HG02870 (cell line): ENCODE measurements at regions not wholly inside any gene's neighbourhood (a gene's known extent, or its start where the extent isn't known, plus 50 kb on each side); places are given as distances from the start of the nearest gene placed in this dataset.

Source experiments
- ATAC-seq: cut with Tn5 transposase; IDR thresholded peaks from one replicate; pipeline ENCODE4 v1.9.1; 2021; ENCODE audit warnings: mild to moderate bottlenecking, moderate library complexity; ENCODE audit not compliant: unreplicated experiment

DNA sequence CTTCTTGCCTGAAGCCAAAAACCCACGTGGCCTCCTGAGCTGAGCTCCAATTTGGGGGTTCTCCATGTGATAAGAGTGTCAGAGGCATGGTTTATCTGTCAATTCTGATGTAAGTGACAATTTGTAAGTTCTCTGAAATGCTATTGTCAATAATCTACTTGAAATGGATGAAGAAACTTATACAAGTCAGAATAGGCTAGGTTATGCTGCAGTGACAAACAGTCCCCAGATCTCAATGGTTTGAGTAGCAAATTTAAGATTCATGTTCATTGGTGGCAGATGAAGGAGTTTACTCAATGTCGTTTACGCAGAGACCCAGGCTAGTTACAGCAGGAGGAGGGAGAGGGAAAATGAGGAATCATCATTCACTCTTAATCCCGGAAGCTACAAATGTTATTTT is 352.4 kb downstream of the KIF16B start:
- no peak for ATAC-seq

DNA sequence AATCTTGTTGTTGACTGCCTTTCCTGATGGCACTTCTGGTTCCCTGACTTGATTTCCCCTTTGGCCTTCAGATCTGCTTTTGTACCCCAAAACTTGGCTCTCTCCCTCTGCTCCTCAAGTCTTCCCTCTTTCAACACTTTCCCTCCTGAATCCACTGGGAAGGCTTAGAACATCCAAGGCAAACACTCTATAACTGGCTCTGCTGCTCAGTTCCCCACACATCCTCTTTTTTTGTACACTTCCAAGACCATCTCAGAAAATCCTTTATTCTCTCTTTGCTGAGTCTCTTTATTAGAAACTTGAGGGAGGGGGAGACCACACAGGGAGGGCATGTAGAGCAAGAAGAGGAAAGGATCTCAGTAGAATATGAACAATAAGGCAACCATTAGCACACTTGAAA is 354.1 kb downstream of the KIF16B start:
- ATAC-seq = no peak

DNA sequence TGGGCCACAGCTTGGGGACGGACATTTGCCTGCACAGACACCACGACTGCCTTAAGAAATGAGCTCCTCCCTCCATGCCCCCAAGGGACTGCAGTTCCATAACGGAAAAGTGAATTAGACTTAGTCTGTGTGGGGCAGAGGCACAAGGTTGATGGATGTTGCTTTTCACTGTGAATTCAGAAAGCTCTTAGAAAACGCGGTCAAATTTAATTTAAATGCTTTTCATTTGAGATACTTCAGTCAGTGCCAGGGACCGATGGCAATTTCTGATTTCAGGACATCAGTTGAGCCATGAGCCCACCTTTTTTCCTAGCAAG is 356.4 kb downstream of the KIF16B start:
- ATAC-seq = no peak

GRCh38 chr20:16216227-16216913 is 356.9 kb downstream of the KIF16B start:
- no peak for ATAC-seq

DNA sequence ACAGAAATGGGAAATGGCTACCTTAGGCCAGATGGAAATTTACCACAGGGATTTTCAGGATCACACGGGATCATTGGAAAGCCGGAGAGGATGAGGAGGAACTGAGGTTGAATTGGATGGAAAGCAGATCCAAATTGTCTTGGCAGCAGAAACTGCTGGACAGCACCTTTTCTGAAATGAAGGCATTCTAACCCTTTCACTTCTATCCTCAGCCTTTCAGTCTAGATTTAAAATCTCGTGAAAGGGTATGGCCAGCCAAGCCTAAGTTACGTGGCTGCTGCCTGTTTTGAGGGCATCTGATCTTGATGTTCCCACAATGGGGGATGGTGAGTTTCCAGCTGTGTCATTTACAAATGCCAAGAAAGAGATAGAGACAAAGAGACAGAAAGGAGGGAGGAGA is 358.2 kb downstream of the KIF16B start:
- no peak for ATAC-seq

GRCh38 chr20:16212790-16213189 is 360.5 kb downstream of the KIF16B start:
- ATAC-seq = no peak

- no peak for ATAC-seq
Observed at GRCh38 chr20:16209951-16210361, 363.3 kb downstream of the KIF16B start.

GRCh38 chr20:16209357-16209756 is 363.9 kb downstream of the KIF16B start:
- ATAC-seq = no peak

GRCh38 chr20:16208443-16208842 is 364.8 kb downstream of the KIF16B start:
- no peak for ATAC-seq

DNA sequence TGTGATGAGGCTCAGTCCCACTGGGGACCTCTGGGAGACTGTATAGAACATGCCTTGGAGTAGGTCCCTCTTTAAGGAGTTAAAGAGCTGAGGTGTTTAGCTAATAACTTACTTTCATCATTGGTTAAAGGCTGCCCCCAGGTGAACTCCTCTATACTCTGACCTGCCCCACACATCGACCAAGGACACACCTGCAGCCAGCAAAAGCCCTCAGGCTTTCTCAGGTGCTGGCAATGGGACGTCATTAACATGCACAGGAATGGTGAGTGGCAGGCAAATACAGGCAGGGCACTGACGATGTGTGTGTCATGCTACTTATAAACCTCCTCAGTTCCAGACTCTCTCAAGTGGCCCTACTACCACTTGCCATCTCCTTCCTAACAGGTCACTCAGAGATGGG is 366.4 kb downstream of the KIF16B start:
- ATAC-seq = no peak

GRCh38 chr20:16205507-16205906 is 367.7 kb downstream of the KIF16B start:
- no peak for ATAC-seq

DNA sequence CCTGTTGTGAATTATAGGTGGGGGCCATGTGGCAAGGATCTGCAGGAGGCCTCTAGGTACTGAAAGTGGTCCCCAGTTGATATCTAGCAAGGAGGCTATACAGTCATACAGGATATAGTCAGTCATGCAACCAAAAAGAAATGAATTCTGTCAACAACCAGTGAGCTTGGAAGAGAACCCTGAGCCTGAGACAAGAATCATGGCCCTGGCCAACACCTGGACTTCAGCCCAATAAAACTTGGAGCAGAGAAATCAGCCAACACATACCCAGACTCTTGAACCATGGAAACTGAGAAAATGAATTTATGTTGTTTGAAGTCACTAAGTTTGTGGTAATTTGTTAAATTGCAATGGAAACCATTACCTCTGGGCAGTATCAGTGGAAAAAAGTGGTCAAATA is 370.2 kb downstream of the KIF16B start:
- ATAC-seq = no peak

DNA sequence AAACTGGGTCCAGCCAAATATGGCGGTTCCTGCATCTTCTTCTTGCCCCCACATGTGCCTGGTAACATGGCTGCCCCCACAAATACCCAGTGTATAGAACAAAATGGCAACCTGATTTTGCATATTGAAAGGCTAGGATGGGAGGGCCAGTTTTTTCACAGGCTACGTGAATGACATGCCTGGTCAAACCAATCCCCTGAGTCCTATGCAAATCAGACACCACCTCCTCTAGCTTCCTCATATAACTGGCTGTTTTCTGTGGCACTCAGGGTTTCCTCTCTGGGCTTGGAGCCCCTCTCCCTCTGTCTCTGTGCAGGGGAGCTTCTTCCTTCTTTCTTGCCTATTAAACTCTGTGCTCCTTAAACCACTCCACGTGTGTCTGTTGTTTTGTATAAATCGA is 372.1 kb downstream of the KIF16B start:
- ATAC-seq = no peak

GRCh38 chr20:16197696-16198095 is 375.6 kb downstream of the KIF16B start:
- ATAC-seq = no peak

DNA sequence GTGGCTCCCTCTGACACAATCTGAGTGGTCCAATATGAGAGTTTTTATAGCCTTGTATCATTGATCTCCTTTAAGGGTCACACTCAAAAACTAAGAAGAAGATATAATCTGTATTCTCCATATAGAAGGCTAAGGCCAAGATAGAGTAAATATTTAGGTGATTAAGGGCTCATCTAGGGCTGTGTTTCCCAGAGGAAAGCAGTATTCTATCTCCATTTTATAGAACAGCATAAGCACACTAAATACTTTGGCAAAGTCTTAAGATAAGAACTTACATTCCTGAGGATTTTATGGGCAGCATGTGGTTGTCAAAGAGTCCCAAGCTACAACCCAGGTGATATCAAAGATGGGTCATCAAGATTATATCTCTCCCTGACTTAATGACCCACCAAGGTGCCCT is 377.6 kb downstream of the KIF16B start:
- no peak for ATAC-seq

- no peak for ATAC-seq
Observed at GRCh38 chr20:16194617-16195360, 378.5 kb downstream of the KIF16B start.

DNA sequence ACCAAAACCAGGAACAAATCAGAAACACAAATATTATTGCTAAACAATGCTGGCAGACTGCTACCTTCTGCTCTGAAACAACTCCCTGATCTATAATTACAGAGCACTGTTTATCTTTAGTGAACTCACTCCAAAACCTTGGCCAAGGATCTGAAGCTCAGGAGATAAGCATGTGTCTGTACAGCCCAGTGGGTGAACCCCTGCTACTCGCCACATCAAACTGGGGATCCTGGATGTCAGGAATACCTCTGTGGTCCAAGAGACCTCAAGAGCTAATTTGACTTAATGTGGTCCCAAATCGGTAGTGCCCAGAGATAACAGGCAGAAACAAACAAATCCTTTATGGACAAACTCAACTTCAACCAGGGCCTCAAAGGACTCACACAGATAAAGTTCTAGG is 381.8 kb downstream of the KIF16B start:
- no peak for ATAC-seq

GRCh38 chr20:16189371-16189770 is 383.9 kb downstream of the KIF16B start:
- no peak for ATAC-seq

DNA sequence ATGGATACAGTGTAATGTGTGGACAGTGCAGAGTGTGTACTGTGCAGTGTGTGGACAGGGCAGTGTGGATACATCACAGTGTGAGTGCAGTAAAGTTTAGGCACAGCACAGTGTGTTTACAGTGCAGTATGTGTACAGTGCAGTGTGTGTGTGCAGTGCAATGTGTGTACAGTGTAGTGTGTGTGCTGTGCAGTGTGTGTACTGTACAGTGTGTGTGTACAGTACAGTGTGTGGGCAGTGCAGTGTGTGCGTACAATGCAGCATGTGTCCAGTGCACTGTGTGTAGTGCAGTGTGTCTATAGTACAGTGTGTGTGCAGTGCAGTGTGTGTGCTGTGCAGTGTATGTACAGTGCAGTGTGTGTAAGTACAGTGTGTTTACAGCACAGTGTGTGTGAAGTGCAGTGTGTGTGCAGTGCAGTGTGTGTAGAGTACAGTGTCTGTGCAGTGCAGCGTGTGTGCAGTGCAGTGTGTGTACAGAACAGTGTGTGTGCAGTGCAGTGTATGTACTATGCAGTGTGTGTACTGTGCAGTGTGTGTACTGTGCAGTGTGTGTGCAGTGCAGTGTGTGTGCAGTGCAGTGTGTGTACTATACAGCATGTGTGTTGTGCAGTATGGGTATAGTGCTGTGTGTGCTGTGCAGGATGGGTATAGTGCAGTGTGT is 385.2 kb downstream of the KIF16B start:
- no peak for ATAC-seq

DNA sequence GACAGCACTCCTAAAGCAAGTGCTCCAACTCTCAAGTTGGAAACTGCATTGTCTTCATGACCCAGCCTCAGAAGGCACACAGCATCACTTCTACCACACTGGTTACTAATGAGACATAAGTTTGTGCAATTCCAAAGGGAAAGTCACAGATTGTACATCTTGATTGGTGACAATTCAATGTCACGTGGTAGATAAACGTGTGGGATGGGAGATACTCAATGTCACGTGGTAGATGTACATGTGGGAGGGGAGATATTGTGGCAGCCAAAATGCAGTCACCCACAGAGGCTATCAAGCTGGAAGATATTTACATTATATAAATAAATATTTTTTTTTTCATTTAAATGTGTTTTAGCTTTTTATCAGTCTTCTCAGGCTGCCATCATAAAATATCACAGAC is 393.3 kb downstream of the KIF16B start:
- ATAC-seq = no peak

DNA sequence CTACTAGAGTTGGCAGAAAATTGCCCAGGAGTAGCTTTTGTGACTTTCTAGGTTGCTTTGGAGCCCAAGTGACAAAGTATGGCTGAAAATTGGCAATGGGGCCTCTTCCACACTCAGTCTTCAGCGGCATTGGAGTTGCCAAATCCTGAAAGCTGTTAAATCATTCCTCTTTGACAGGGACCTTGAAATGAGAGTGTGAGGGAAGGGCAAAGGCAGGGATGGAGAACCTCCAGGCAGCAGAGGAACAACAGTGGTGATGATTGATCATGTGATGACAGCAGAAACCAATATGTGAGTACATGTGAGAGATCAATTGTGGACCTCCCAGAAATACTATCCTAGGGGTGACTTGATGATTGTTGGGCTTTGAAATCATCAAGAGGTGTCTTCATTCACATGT is 393.9 kb downstream of the KIF16B start:
- no peak for ATAC-seq

GRCh38 chr20:16178546-16179135 is 394.6 kb downstream of the KIF16B start:
- ATAC-seq = no peak
